ENCODE measurements at regions not wholly inside any gene's neighbourhood (a gene's known extent, or its start where the extent isn't known, plus 50 kb on each side); places are given as distances from the start of the nearest gene placed in this dataset.

DNA sequence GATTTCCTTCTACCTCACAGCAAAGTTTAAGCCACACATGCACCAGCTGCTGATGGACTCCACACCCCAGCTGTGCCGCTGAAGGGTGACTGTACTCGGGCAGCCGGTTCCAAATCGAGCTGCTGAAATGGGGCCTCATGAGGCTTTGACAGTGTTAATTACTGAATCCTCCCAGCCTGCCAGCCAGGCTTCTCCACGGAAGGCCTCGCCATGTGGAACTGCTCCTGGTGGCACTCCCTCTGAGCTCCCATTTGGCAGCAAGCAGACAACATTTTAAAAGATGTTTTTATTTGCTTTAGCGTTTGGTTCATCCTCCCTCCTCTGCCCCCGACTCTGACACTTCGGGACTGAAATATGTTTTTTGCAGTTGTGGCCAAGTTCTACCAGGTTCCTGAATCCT, 479.4 kb upstream of the MPDZ start:
- TF ChIP-seq, protein P1, sequence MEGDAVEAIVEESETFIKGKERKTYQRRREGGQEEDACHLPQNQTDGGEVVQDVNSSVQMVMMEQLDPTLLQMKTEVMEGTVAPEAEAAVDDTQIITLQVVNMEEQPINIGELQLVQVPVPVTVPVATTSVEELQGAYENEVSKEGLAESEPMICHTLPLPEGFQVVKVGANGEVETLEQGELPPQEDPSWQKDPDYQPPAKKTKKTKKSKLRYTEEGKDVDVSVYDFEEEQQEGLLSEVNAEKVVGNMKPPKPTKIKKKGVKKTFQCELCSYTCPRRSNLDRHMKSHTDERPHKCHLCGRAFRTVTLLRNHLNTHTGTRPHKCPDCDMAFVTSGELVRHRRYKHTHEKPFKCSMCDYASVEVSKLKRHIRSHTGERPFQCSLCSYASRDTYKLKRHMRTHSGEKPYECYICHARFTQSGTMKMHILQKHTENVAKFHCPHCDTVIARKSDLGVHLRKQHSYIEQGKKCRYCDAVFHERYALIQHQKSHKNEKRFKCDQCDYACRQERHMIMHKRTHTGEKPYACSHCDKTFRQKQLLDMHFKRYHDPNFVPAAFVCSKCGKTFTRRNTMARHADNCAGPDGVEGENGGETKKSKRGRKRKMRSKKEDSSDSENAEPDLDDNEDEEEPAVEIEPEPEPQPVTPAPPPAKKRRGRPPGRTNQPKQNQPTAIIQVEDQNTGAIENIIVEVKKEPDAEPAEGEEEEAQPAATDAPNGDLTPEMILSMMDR (IDR thresholded peaks at IDR 0.05), result no peak
- TF ChIP-seq POLR2AphosphoS5 (IDR thresholded peaks at IDR 0.05; ENCODE audit: insufficient read depth in 1 of 2, low read depth in 1 of 2) (no peak), POLR2A (IDR thresholded peaks at IDR 0.05) (no peak)

All from vagina (tissue), 2 donors.